Neural progenitor cell (in vitro differentiated cells): ENCODE measurements at regions not wholly inside any gene's neighbourhood (a gene's known extent, or its start where the extent isn't known, plus 50 kb on each side); places are given as distances from the start of the nearest gene placed in this dataset.

Source experiments
- CTCF ChIP-seq: fragments of 200-600 bp; sonication (generic); IDR thresholded peaks from 2 replicates; pipeline ENCODE4 v1.5.1; 2017; ENCODE audit warnings: antibody characterized with exemption, mild to moderate bottlenecking
- EZH2 ChIP-seq: fragments of 200-600 bp; sonication (generic); IDR thresholded peaks from 2 replicates; pipeline ENCODE4 v1.6.1; 2017; ENCODE audit warnings: antibody characterized with exemption, mild to moderate bottlenecking, moderate library complexity
- EZH2phosphoT487 ChIP-seq: fragments of 200-600 bp; sonication (generic); IDR thresholded peaks from 2 replicates; pipeline ENCODE4 v1.6.1; 2017; ENCODE audit warnings: antibody characterized with exemption

- TF ChIP-seq CTCF (no peak), EZH2 (no peak), EZH2phosphoT487 (no peak)
These were observed 479.4 kb downstream of the ARL4A start for GRCh38 chr7:13166801-13167200.
